NCI-H1105 (cell line): ENCODE measurements at regions not wholly inside any gene's neighbourhood (a gene's known extent, or its start where the extent isn't known, plus 50 kb on each side); places are given as distances from the start of the nearest gene placed in this dataset.
"Not testable (repeated sequence)": the region's sequence is repeated elsewhere in the genome, so short reads cannot be mapped to it uniquely, and the experiment has no call there.

Experiments used
- DNase-seq: peaks from one replicate; lab custom pipeline; 2025; lab: John Stamatoyannopoulos, UW

- DNase-seq: no peak
Measured at GRCh38 chr3:176628101-176628639, 569.1 kb downstream of the TBL1XR1 start.

- no peak for DNase-seq
Measured at GRCh38 chr3:176623468-176624150, 573.7 kb downstream of the TBL1XR1 start.

GRCh38 chr3:176619833-176620232 is 577.4 kb downstream of the TBL1XR1 start:
- DNase-seq: no peak

GRCh38 chr3:176615826-176616225 is 581.5 kb downstream of the TBL1XR1 start:
- no peak for DNase-seq

- no peak for DNase-seq
Measured at GRCh38 chr3:176611703-176612102, 585.6 kb downstream of the TBL1XR1 start.

- DNase-seq: no peak
Measured at GRCh38 chr3:176609361-176609760, 587.9 kb downstream of the TBL1XR1 start.

GRCh38 chr3:176605553-176605952 is 591.7 kb downstream of the TBL1XR1 start:
- not testable (repeated sequence) for DNase-seq

GRCh38 chr3:176595307-176595706 is 602.0 kb downstream of the TBL1XR1 start:
- DNase-seq: no peak

- DNase-seq: no peak
Measured at GRCh38 chr3:176590722-176591121, 606.6 kb downstream of the TBL1XR1 start.

GRCh38 chr3:176587089-176587488 is 610.2 kb downstream of the TBL1XR1 start:
- DNase-seq: no peak

- no peak for DNase-seq
Measured at GRCh38 chr3:176584413-176585176, 612.7 kb downstream of the TBL1XR1 start.

- no peak for DNase-seq
Measured at GRCh38 chr3:176583956-176584355, 613.3 kb downstream of the TBL1XR1 start.

GRCh38 chr3:176581589-176581988 is 615.7 kb downstream of the TBL1XR1 start:
- DNase-seq: no peak

- no peak for DNase-seq
Measured at GRCh38 chr3:176579711-176580185, 617.5 kb downstream of the TBL1XR1 start.

- no peak for DNase-seq
Measured at GRCh38 chr3:176578316-176578715, 619.0 kb downstream of the TBL1XR1 start.

GRCh38 chr3:176577447-176577846 is 619.8 kb downstream of the TBL1XR1 start:
- DNase-seq: no peak

GRCh38 chr3:176574786-176575185 is 622.5 kb downstream of the TBL1XR1 start:
- DNase-seq: no peak

- no peak for DNase-seq
Measured at GRCh38 chr3:176571926-176572325, 625.4 kb downstream of the TBL1XR1 start.

- no peak for DNase-seq
Measured at GRCh38 chr3:176570992-176571391, 626.3 kb downstream of the TBL1XR1 start.

- DNase-seq: no peak
Measured at GRCh38 chr3:176568189-176568588, 629.1 kb downstream of the TBL1XR1 start.

GRCh38 chr3:176566757-176567156 is 630.5 kb downstream of the TBL1XR1 start:
- no peak for DNase-seq

- peak; percentile 9 for DNase-seq
Measured at GRCh38 chr3:176562331-176562730, 635.0 kb downstream of the TBL1XR1 start.

GRCh38 chr3:176561826-176562225 is 635.5 kb downstream of the TBL1XR1 start:
- no peak for DNase-seq
